HG03045 (cell line): ENCODE measurements at regions not wholly inside any gene's neighbourhood (a gene's known extent, or its start where the extent isn't known, plus 50 kb on each side); places are given as distances from the start of the nearest gene placed in this dataset.
"Not testable (repeated sequence)": the region's sequence is repeated elsewhere in the genome, so short reads cannot be mapped to it uniquely, and the experiment has no call there.

Experiments
- ATAC-seq: cut with Tn5 transposase; IDR thresholded peaks from one replicate; pipeline ENCODE4 v1.9.1; 2021; ENCODE audit warnings: mild to moderate bottlenecking, moderate library complexity; ENCODE audit not compliant: unreplicated experiment

- ATAC-seq = not testable (repeated sequence)
These were observed 277.8 kb upstream of the ARHGAP42 start for GRCh38 chr11:100409267-100409666.

DNA sequence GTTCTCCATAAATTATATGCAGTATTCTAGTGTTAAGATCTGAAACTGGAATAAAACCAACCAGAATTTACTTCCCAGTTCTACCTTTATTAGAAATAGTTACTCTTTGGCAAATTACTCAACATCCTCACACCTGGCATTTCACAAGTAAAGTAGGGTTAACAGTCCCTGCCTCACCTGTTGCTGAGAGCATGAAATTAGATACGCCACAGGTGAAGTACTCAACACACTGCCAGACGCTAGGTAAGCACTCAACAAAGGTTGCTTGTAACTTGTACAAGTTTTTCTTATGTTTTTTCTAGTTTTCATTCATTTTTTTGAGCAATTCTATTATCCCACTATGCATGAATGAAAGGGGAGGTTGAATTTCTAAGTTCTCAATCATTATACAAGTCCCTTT is 267.6 kb upstream of the ARHGAP42 start:
- no peak for ATAC-seq

DNA sequence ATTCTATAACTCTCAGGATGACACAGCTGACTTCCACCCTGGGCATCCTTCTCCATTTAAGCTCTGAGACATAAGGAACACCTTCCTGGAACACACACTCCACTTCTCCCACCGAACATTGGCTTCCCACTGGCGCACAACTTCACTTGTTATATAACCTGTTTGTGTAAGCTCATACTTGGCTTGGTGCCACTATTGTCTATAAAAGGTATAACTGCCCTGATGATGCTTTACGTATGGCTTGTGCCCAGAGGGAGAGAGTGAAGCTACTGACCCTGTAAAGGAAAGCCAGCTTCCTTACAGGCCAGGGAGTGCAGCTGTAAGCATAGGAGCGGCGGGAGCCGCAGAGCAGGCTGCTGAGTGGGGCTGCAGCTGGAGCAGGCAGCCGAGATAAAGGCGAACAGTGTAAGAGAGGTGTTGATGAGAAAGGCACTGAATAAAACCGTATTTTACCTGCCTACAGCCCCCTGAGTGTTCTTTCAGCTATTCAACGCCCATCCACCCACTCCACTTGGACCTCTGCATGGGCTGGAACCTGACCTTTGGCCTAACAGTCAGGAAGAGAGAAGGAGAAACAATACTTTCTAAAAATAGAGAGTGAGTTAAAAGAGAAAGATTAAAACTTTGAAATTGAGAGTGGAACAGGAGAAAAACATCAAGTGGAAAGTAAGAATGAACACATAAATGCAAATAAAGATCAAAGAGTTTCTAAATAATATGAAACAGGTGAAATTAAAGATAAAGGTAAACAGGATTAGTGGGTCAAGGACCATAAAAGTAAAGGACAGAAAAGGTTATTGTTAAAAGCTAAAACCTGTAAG is 252.1 kb upstream of the ARHGAP42 start:
- ATAC-seq = no peak

- no peak for ATAC-seq
These were observed 248.7 kb upstream of the ARHGAP42 start for GRCh38 chr11:100438376-100438775.

DNA sequence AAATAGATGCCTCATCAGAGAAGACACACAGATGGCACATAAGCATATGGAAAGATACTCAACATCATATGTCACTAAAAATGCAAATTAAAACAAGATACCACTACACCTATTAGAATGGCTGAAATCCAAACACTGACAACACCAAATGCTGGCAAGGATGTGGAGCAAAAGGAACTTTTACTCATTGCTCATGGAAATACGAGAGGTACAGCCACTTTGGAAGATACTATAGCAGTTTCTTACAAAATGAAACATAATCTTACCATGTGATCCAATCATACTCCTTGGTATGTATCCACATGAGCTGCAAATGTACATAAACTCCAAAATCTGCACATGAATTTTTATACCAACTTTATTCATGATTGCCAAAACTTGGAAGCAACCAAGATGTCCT is 246.0 kb upstream of the ARHGAP42 start:
- ATAC-seq = no peak

DNA sequence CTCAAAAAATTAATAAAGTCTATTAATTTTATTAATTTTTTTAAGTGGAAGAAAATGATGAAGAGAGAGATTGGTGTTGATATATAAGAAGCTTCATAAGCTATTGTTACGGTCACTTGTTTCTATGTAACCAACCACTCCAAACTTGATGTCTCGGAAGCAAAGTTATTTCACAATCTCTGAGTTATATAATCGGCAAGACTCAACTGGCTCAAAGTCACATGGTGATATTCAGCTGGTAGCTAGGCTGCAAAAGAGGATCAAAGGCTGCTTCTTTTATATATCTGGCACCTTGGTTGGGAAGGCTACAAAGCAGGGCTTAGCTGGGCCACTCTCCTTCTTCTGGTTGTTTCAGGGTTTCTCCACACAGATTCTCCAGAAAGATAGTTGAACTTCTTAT is 245.1 kb upstream of the ARHGAP42 start:
- no peak for ATAC-seq

DNA sequence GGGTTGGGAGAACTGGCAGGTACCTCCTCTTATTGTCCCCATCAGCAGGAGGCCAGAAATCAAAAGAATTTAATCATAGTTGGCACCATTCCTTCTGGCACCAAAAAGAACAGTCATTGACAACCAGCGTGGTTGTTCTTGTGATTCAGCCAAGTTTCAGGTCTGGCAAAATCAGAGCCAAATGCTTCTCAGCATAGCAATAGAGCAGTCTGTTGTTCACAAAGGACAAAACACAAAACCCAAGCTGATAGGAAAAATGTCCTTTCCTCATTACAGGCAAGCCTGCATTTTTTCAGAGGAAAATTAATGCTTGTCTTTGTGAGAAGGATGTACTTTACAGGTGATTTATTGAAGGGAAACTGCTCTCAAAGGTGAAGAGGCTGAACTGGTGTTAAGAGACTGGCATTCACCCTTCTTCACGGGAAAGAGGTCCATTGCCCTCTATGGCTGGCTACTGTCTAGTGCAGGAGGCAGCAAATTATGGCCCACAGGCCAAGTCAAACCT is 241.8 kb upstream of the ARHGAP42 start:
- ATAC-seq = no peak

GRCh38 chr11:100451801-100452460 is 235.2 kb upstream of the ARHGAP42 start:
- ATAC-seq = not testable (repeated sequence)

- ATAC-seq = no peak
These were observed 227.3 kb upstream of the ARHGAP42 start for GRCh38 chr11:100459811-100460210.

DNA sequence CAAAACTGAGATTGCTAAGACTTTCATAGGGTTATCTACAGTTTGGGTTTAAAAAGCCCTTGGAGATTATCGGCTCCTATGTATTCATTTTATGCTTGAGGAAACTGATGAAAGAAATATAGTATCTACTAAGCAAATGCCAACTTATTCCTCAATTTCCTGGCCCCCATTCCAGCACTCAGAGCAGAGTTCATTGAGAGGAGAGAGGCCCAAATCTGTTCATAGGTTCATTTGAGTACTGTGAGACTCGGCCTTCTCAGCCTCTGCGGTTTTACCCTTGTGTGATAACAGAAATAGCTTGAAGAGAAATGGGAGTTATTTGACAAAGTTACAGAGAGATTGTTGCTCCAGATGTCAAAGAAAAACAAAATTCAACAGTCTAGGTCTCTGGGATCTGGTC is 226.7 kb upstream of the ARHGAP42 start:
- no peak for ATAC-seq

- ATAC-seq = no peak
These were observed 219.1 kb upstream of the ARHGAP42 start for GRCh38 chr11:100467821-100468508.

- ATAC-seq = no peak
These were observed 217.3 kb upstream of the ARHGAP42 start for GRCh38 chr11:100469835-100470234.

DNA sequence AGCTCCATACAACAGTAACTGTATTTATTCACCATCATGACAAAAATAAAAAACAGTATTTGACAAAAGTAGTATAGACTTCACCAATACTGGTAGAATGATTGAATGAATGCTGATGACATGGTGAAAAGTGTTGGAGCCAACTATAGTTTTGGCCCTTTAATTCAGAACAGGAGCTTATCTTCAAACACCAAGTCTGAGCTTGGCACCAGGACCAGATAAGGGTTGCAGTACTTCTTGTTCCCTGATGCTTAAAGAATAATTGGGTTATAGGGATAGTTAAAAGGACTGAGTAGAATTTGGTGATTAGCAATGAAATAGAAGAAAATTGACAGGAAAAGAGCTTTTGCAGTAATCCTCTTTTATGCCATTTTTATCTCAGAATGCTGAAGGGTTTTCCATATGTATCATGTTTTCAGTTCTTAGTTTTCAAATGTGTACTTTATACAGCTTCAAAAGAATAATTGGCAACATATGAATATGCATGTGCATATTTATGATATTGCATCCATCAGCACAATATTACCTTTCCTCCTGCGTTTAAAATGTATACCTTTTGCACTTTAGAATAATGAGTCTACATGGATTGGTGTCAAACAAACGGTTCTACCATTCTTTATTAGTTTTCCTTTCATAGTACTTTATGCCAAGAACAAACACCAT is 214.2 kb upstream of the ARHGAP42 start:
- no peak for ATAC-seq

DNA sequence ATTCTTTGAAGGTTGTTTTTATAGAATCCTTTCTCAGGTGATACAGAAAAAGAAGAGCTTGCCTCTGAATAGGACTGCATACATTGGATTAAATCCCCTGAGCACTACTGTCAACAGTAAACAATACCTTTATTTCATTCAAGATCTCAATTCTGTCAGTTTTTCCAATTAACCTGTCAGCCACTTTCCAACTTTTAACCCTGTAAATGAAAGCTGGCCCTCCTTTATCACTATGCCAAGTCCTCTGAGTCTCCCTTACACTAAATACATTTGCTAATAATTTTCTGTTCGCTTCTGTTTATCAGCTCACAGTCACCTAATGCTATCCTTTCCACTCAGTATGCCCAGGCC is 213.7 kb upstream of the ARHGAP42 start:
- no peak for ATAC-seq

DNA sequence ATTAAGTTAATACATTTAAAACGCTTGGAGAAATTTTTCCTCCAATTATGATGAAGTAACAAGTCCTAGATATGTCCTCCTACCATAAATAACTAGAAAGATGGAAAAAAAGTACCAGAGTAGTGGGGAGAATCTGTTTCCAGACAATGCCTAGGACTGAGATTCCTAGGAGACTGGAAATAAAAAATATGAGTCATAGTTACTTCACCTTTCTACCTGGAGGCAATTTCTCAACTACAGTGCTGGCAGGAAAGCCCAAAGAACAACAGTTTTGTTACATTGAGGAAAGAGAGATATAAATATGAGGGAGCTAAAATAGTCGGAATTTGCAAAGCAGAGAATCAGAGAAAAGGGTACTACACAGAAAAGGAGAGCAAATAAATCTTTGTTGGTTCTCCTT is 202.1 kb upstream of the ARHGAP42 start:
- ATAC-seq = no peak

GRCh38 chr11:100498780-100499179 is 188.3 kb upstream of the ARHGAP42 start:
- ATAC-seq = no peak

DNA sequence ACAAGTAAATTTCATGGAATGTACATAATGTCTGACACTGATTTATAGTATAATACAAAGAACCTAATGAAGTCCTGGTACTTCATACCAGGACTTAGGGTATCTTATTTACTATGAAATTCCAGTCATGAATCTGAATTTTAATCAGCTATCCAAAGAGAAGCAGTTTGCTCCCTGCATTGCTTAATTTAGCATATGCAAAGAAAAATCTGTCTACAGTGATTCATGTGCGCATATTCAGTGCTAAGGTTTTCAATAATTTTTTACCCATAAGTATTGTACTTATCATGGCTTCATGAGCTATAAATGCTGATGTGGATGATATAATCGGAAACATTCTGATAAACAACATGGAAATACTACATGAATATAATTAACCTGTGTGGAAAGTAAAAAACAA is 185.6 kb upstream of the ARHGAP42 start:
- no peak for ATAC-seq

GRCh38 chr11:100512475-100512874 is 174.6 kb upstream of the ARHGAP42 start:
- no peak for ATAC-seq

GRCh38 chr11:100515087-100515486 is 172.0 kb upstream of the ARHGAP42 start:
- no peak for ATAC-seq

DNA sequence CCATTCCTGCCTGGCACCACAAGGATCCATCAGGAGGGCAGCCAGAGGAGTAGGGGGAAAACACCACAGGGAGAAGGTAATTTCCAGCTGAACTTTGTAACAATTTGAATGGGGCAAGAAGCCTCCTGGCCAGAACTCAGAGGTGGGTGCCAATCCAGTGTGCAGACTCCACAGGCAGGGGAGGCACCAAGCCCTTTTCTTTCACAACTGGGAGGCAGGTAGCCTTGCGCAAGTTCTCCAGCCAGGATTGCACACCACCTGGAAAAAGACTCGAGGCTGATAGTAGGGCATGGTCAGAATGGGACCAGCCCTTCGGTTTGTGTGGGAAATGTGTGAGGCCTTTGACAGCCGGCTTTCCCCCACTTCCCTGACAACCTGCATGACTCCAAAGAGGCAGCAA is 161.9 kb upstream of the ARHGAP42 start:
- no peak for ATAC-seq

- no peak for ATAC-seq
These were observed 161.5 kb upstream of the ARHGAP42 start for GRCh38 chr11:100525635-100526034.
